ENCODE measurements at regions not wholly inside any gene's neighbourhood (a gene's known extent, or its start where the extent isn't known, plus 50 kb on each side); places are given as distances from the start of the nearest gene placed in this dataset.

DNA sequence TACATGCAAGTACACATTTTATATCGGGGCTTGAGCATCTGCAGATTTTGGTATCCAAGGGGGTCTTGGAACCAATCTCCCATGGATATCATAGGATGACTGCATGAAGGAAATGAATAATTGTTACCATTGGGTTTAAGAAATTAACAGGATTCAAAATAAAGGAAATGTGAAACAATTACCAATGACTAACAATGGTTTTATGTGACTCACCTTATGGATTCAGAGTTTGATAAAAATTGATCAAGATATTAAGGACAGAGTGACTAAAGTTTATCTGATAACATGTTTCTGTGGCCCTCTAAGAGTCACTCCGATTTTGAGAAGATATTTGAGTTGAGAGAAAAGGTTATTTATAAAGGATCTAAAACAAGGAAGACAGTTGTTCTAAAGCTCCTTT is 93.0 kb upstream of the ODAD2 start:
- TF ChIP-seq GATA2 (IDR thresholded peaks at IDR 0.05; ENCODE audit: low read depth, low read length): no peak
- TF ChIP-seq GATA3 (IDR thresholded peaks at IDR 0.05; ENCODE audit: low read depth, low read length): no peak
